ENCODE measurements at regions not wholly inside any gene's neighbourhood (a gene's known extent, or its start where the extent isn't known, plus 50 kb on each side); places are given as distances from the start of the nearest gene placed in this dataset.

- DNase-seq = peak in 2 of 5 donors; percentile 20 to 26
These were observed 119.6 kb downstream of the BUD13 start for GRCh38 chr11:116653206-116653605.

GRCh38 chr11:116651737-116652237 is 121.0 kb downstream of the BUD13 start:
- H3K36me3 ChIP-seq (ENCODE audit: control insufficient read depth in 2 of 3, insufficient read depth in 3 of 3, low read length in 3 of 3) = no peaks in the 10 kb centered on the region
- no peak for FAIRE-seq
- DNase-seq = no peak
- H3K27me3 ChIP-seq (ENCODE audit: control insufficient read depth, insufficient read depth, low read length) = no peaks in the 10 kb centered on the region
- H3K4me1 ChIP-seq (ENCODE audit: control insufficient read depth in 2 of 3, insufficient read depth in 2 of 3, low read depth in 1 of 3, low read length in 3 of 3) = no peaks in the 10 kb centered on the region
- H3K27ac ChIP-seq (ENCODE audit: low read depth in 2 of 2, low read length in 2 of 2) = no peak overlapping the region
- intact Hi-C loops (cut with DNase I) = no loop called here
- TF ChIP-seq CTCF (IDR thresholded peaks at IDR 0.05; ENCODE audit: borderline replicate concordance, extremely low read depth, insufficient read depth) = no peak
- peaks cover 0 to 5% (median 0%) of the 10 kb centered on the region in 3 donors for H3K9me3 ChIP-seq (ENCODE audit: control insufficient read depth in 2 of 3, insufficient read depth in 1 of 3, low read length in 3 of 3)
- H3K9ac ChIP-seq (ENCODE audit: low read length in 3 of 3) = no peak overlapping the region
- H3K4me3 ChIP-seq (ENCODE audit: low read length in 3 of 3) = no peak overlapping the region

More at GRCh38 chr11:116653206-116653605, 119.6 kb downstream of the BUD13 start:
- no peaks in the 10 kb centered on the region for H3K36me3 ChIP-seq (ENCODE audit: control insufficient read depth in 2 of 3, insufficient read depth in 3 of 3, low read length in 3 of 3)
- H3K4me3 ChIP-seq (ENCODE audit: low read length in 3 of 3) = no peak overlapping the region
- H3K9ac ChIP-seq (ENCODE audit: low read length in 3 of 3) = no peak overlapping the region
- H3K4me1 ChIP-seq (ENCODE audit: control insufficient read depth in 2 of 3, insufficient read depth in 2 of 3, low read depth in 1 of 3, low read length in 3 of 3) = no peaks in the 10 kb centered on the region
- FAIRE-seq = no peak
- intact Hi-C loops (cut with DNase I) = no loop called here
- peaks cover 0 to 5% (median 0%) of the 10 kb centered on the region in 3 donors for H3K9me3 ChIP-seq (ENCODE audit: control insufficient read depth in 2 of 3, insufficient read depth in 1 of 3, low read length in 3 of 3)
- H3K27me3 ChIP-seq (ENCODE audit: control insufficient read depth, insufficient read depth, low read length) = no peaks in the 10 kb centered on the region
- TF ChIP-seq CTCF (IDR thresholded peaks at IDR 0.05; ENCODE audit: borderline replicate concordance, extremely low read depth, insufficient read depth) = no peak
- H3K27ac ChIP-seq (ENCODE audit: low read depth in 2 of 2, low read length in 2 of 2) = no peak overlapping the region

- no peak for TF ChIP-seq CTCF (IDR thresholded peaks at IDR 0.05; ENCODE audit: borderline replicate concordance, extremely low read depth, insufficient read depth)
- H3K27me3 ChIP-seq (ENCODE audit: control insufficient read depth, insufficient read depth, low read length) = no peaks in the 10 kb centered on the region
- DNase-seq (no peak), FAIRE-seq (no peak)
- H3K36me3 ChIP-seq (ENCODE audit: control insufficient read depth in 2 of 3, insufficient read depth in 3 of 3, low read length in 3 of 3) = no peaks in the 10 kb centered on the region
- intact Hi-C loops (cut with DNase I) = no loop called here
- no peaks in the 10 kb centered on the region for H3K4me1 ChIP-seq (ENCODE audit: control insufficient read depth in 2 of 3, insufficient read depth in 2 of 3, low read depth in 1 of 3, low read length in 3 of 3)
- no peak overlapping the region for H3K4me3 ChIP-seq (ENCODE audit: low read length in 3 of 3)
- H3K9ac ChIP-seq (ENCODE audit: low read length in 3 of 3) = no peak overlapping the region
- H3K27ac ChIP-seq (ENCODE audit: low read depth in 2 of 2, low read length in 2 of 2) = no peak overlapping the region
- peaks cover 0 to 6% (median 0%) of the 10 kb centered on the region in 3 donors for H3K9me3 ChIP-seq (ENCODE audit: control insufficient read depth in 2 of 3, insufficient read depth in 1 of 3, low read length in 3 of 3)
These were observed 121.6 kb downstream of the BUD13 start for GRCh38 chr11:116651098-116651736.
